HepG2 (cell line): ENCODE measurements at regions not wholly inside any gene's neighbourhood (a gene's known extent, or its start where the extent isn't known, plus 50 kb on each side); places are given as distances from the start of the nearest gene placed in this dataset.

Experiments
- ATAC-seq: fragments of 200-7000 bp; cut with Tn5 transposase; 3 replicates; pipeline ENCODE4 v1.9.1; 2020; ENCODE audit warnings: mild to moderate bottlenecking, moderate library complexity
- BruUV-seq: library from RNA; stranded (reverse); fragments of 400-500 nt; replicated peaks from 2 replicates; lab custom pipeline; 2021; lab: Mats Ljungman, UMichigan
- CTCF ChIA-PET: fragments of 300-600 bp; formaldehyde crosslinking; extraction: SDS; loops from one replicate; lab custom pipeline; 2021; ENCODE audit warnings: low total read pairs, inconsistent platforms, low intra/inter-chr PET ratio; lab: Yijun Ruan, JAX
- POLR2A ChIA-PET: fragments of 350-600 bp; sonication (Branson Sonifier 250); formaldehyde crosslinking; loops from one replicate; lab custom pipeline; 2020; ENCODE audit warnings: antibody characterized with exemption, inconsistent platforms; lab: Yijun Ruan, JAX
- DNase-seq: peaks from one replicate; pipeline ENCODE4 v3.0.0-alpha.2; 2015; ENCODE audit warnings: low spot score
- FAIRE-seq: peaks from 3 replicates; lab custom pipeline; 2011; peaks lifted over from hg19 to GRCh38; lab: Jason Lieb, UNC
- H2AFZ ChIP-seq: one replicate; pipeline ENCODE4 v1.6.1; 2011; ENCODE audit warnings: low read length, inconsistent platforms
- H3K27ac ChIP-seq: fragments of 300-600 bp; 3 replicates; pipeline ENCODE4 v1.8.0; 2011; ENCODE audit warnings: mixed run types, mild to moderate bottlenecking, mixed read lengths, low read length, inconsistent platforms; ENCODE audit not compliant: insufficient read depth; ENCODE audit errors: extremely low read length
- H3K27me3 ChIP-seq, 2 experiments: fragments of 200-600 bp in 1 of 2; 2 replicates in 1 of 2; 3 replicates in 1 of 2; pipeline versions ENCODE4 v1.6.0 to v1.8.0; 2011; ENCODE audit warnings: low read length in 2 of 2, mild to moderate bottlenecking in 2 of 2, moderate library complexity in 2 of 2, inconsistent platforms in 1 of 2; ENCODE audit not compliant: insufficient read depth in 2 of 2, control insufficient read depth in 1 of 2
- H3K36me3 ChIP-seq, 2 experiments: fragments of 200-600 bp in 1 of 2; replicated peaks in 1 of 2; 2 replicates in 1 of 2; 3 replicates in 1 of 2; pipeline versions ENCODE4 v1.5.1 to v1.8.0; 2011; ENCODE audit warnings: low read length in 2 of 2, inconsistent platforms in 1 of 2; ENCODE audit not compliant: insufficient read depth in 2 of 2, control insufficient read depth in 1 of 2
- H3K4me1 ChIP-seq: 2 replicates; pipeline ENCODE4 v1.5.1; 2012; ENCODE audit warnings: low read length, inconsistent platforms; ENCODE audit not compliant: insufficient read depth
- H3K4me2 ChIP-seq: 2 replicates; pipeline ENCODE4 v1.6.0; 2011; ENCODE audit warnings: low read depth, low read length, inconsistent platforms
- H3K4me3 ChIP-seq, 3 experiments: fragments of 200-600 bp in 1 of 3; sonication (generic), shearing (Covaris generic) in 1 of 3; replicated peaks in 1 of 3; 2 replicates each; pipeline ENCODE4 v1.5.1; 2011 to 2016; ENCODE audit warnings: low read length in 3 of 3, inconsistent platforms in 2 of 3, low read depth in 2 of 3, mild to moderate bottlenecking in 2 of 3, control low read depth in 1 of 3, mixed read lengths in 1 of 3; ENCODE audit not compliant: insufficient read depth in 1 of 3
- H3K79me2 ChIP-seq: one replicate; pipeline ENCODE4 v1.6.1; 2011; ENCODE audit warnings: low read length, inconsistent platforms; ENCODE audit not compliant: insufficient read depth
- H3K9ac ChIP-seq: 2 replicates; pipeline ENCODE4 v1.6.0; 2011; ENCODE audit warnings: mild to moderate bottlenecking, low read depth, low read length, inconsistent platforms; ENCODE audit not compliant: insufficient read depth
- H3K9me3 ChIP-seq: 2 replicates; pipeline ENCODE4 v1.5.1; 2012; ENCODE audit warnings: mild to moderate bottlenecking, low read length
- H4K20me1 ChIP-seq: 2 replicates; pipeline ENCODE4 v1.6.0; 2011; ENCODE audit warnings: inconsistent platforms, mild to moderate bottlenecking, low read length, moderate library complexity; ENCODE audit not compliant: insufficient read depth
- CEBPB ChIP-seq: IDR thresholded peaks from 2 replicates; pipeline ENCODE4 v1.6.1; 2011; ENCODE audit warnings: low read depth, low read length, improper control_type of control experiment, borderline replicate concordance
- FOSL1 ChIP-seq: sonication (generic); formaldehyde crosslinking; IDR thresholded peaks from 2 replicates; pipeline ENCODE4 v1.9.0; 2021; ENCODE audit warnings: missing genetic modification reagents, borderline replicate concordance
- KLF6 ChIP-seq: IDR thresholded peaks from 2 replicates; pipeline ENCODE4 v1.8.0; 2016; ENCODE audit warnings: missing biosample characterization, missing genetic modification reagents
- LCORL ChIP-seq, 2 experiments: fragments of 450-650 bp in 1 of 2; sonication (generic) in 1 of 2; formaldehyde crosslinking in 1 of 2; IDR thresholded peaks; 2 replicates each; pipeline versions ENCODE4 v1.5.0 to v1.6.1; 2017 to 2020; ENCODE audit warnings: antibody characterized with exemption in 1 of 2, missing genetic modification reagents in 1 of 2
- PBX3 ChIP-seq: sonication (generic); formaldehyde crosslinking; IDR thresholded peaks from 2 replicates; pipeline ENCODE4 v1.8.1; 2023; ENCODE audit warnings: missing genetic modification reagents, inconsistent platforms, borderline replicate concordance
- SP1 ChIP-seq, 2 experiments: fragments of 450-650 bp in 1 of 2; sonication (generic) in 1 of 2; formaldehyde crosslinking in 1 of 2; IDR thresholded peaks; 2 replicates each; pipeline versions ENCODE4 v1.4.0 to v1.6.1; 2016 to 2020; ENCODE audit warnings: missing genetic modification reagents in 1 of 2
- ZFAT ChIP-seq: sonication (generic); formaldehyde crosslinking; conservative IDR thresholded peaks from 2 replicates; pipeline ENCODE4 v1.8.1; 2023; ENCODE audit warnings: missing genetic modification reagents, inconsistent platforms
- ZNF441 ChIP-seq: sonication (generic); formaldehyde crosslinking; IDR thresholded peaks from 2 replicates; pipeline ENCODE4 v1.7.0; 2021; ENCODE audit warnings: missing genetic modification reagents, borderline replicate concordance
- ZNF670 ChIP-seq: sonication (generic); formaldehyde crosslinking; IDR thresholded peaks from 2 replicates; pipeline ENCODE4 v1.8.0; 2022; ENCODE audit warnings: mild to moderate bottlenecking, missing genetic modification reagents, borderline replicate concordance
- ZSCAN20 ChIP-seq: sonication (generic); formaldehyde crosslinking; IDR thresholded peaks from 2 replicates; pipeline ENCODE4 v1.4.0; 2020; ENCODE audit warnings: missing genetic modification reagents, mild to moderate bottlenecking, borderline replicate concordance
- WGBS: methylation state at CpG from one replicate; pipeline ENCODE4 v1.1.6; 2017; ENCODE audit warnings: low lambda C conversion rate; 5-methylcytosine and 5-hydroxymethylcytosine counted together
- in situ Hi-C: cut with HindIII; loops from 2 replicates; pipeline ENCODE4 v1.10.0; 2017; ENCODE audit warnings: low pct_unique_long_range_greater_than_20kb; ENCODE audit not compliant: extremely low pct_ligation_motif_present
- intact Hi-C: fragments of 100-400 bp; cut with micrococcal nuclease; formaldehyde crosslinking; loops from one replicate; pipeline ENCODE4 v1.10.0; 2022; ENCODE audit not compliant: unreplicated experiment

DNA sequence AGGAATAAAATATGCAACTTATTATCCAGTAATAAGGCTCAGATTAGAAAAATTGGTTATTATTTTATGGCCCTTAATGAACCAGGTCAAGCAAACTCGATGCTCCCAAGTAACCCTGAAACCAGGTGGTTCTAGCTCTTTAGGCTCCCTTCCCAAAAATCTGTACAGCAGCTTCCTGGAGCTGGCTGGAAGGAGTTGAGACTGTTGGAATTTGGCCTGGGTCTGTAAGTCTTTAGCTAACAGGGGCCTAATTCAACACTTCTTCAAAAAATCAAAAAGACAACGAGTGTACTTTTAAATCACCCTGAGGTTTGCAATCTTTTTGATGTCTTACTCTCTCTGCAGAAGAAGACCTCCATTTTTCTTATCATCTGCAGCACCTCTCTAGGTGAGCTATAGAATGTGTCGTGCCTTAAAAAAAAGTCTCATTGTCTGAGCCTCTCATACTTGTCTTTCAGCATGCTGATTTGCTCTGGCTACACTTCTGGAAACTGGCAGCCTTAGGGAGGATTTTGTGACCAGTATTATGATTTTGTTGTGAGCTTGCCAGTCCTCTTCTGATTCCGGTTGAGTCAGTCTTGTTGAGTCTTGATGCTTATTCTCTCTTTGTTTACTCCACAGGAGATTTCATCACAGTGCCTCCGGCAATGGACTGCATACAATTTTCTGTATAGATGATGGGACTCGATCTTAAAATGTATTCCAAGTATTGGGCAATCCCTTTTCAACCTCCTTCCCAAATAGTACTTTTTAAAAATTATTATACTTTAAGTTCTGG, 235.0 kb upstream of the KBTBD8 start:
- Histone ChIP-seq H3K27me3 (no peaks in the 10 kb centered on the region; a peak in 1 of 5 replicates), H2AFZ (no peak overlapping the region), H3K36me3 (no peaks in the 10 kb centered on the region), H3K4me2 (no peak overlapping the region), H3K4me1 (no peaks in the 10 kb centered on the region), H3K9me3 (no peaks in the 10 kb centered on the region), H3K27ac (no peak overlapping the region), H3K9ac (no peak overlapping the region), H4K20me1 (no peaks in the 10 kb centered on the region), H3K4me3 (no peak overlapping the region), H3K79me2 (no peaks in the 10 kb centered on the region)
- ATAC-seq (no peak), FAIRE-seq (no peak), DNase-seq (no peak)
- intact Hi-C loops (no loop called here), in situ Hi-C loops (no loop called here)
- TF ChIP-seq ZNF670 (CRISPR knock-in tag): no peak
- 0 out of 2 replicates have a peak, but pooled peaks have one; percentile 12 for TF ChIP-seq CEBPB
- no peak for TF ChIP-seq PBX3 (CRISPR knock-in tag)
- TF ChIP-seq FOSL1 (CRISPR knock-in tag): no peak
- ChIA-PET CTCF (no interaction called here), POLR2A (no interaction called here)
- no TSS peak for BruUV-seq
- 5% methylated on average over 6 of the region's 6 CpGs for WGBS

GRCh38 chr3:66778107-66778506, 220.0 kb upstream of the KBTBD8 start:
- Histone ChIP-seq H3K4me2 (no peak overlapping the region), H3K27ac (no peak overlapping the region), H3K9me3 (no peaks in the 10 kb centered on the region), H2AFZ (no peak overlapping the region), H4K20me1 (no peaks in the 10 kb centered on the region), H3K27me3 (peaks cover 0 to 7% of the 10 kb centered on the region in 2 experiments; a peak in 1 of 5 replicates), H3K36me3 (no peaks in the 10 kb centered on the region), H3K79me2 (no peaks in the 10 kb centered on the region), H3K9ac (no peak overlapping the region), H3K4me1 (no peaks in the 10 kb centered on the region), H3K4me3 (no peak overlapping the region)
- no TSS peak for BruUV-seq
- WGBS: 55% methylated on average over 5 of the region's 5 CpGs
- in situ Hi-C loops: no loop called here
- intact Hi-C loops: no loop called here
- no peak for TF ChIP-seq LCORL (IDR thresholded peaks at IDR 0.05)
- TF ChIP-seq LCORL (CRISPR knock-in tag; IDR thresholded peaks at IDR 0.05): no peak
- no peak for TF ChIP-seq KLF6 (CRISPR knock-in tag)
- TF ChIP-seq SP1 (IDR thresholded peaks at IDR 0.05): no peak
- TF ChIP-seq SP1 (CRISPR knock-in tag; IDR thresholded peaks at IDR 0.05): no peak
- no peak for TF ChIP-seq ZSCAN20 (CRISPR knock-in tag)
- TF ChIP-seq ZNF441 (CRISPR knock-in tag): no peak
- TF ChIP-seq ZFAT (CRISPR knock-in tag): no peak
- FAIRE-seq (no peak), ATAC-seq (no peak), DNase-seq (no peak)
- CTCF ChIA-PET: no interaction called here
- POLR2A ChIA-PET: no interaction called here
